ENCODE measurements at regions not wholly inside any gene's neighbourhood (a gene's known extent, or its start where the extent isn't known, plus 50 kb on each side); places are given as distances from the start of the nearest gene placed in this dataset.

DNA sequence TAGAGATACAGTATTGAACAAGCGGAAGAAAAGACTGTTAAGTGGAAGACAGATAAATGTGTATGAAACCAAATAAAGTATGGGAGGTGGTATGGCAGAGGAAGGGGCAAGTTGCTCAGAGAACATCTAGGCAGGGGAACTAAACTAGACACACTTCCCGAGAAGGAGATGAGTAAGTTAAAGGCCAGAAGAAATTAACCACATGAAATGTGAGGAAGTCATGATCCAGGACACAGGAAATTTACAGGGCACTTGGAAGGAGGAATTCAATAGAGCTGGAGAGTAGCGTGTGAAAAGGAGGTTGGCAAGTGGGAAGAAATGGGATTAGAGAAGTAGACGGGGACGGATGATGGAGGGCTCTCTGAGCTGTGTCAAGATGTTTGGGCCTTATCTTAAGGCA lies 208.8 kb downstream of the COG6 start:
- POLR2A ChIA-PET = no interaction called here
- TF ChIP-seq ELF4 (IDR thresholded peaks at IDR 0.05) = no peak
- no peak for TF ChIP-seq TARDBP (IDR thresholded peaks at IDR 0.05)
- TF ChIP-seq CTBP1 (IDR thresholded peaks at IDR 0.05; ENCODE audit: borderline replicate concordance) = no peak
- no peak for TF ChIP-seq NFRKB (IDR thresholded peaks at IDR 0.05)
- TF ChIP-seq LEF1 (IDR thresholded peaks at IDR 0.05; ENCODE audit: borderline replicate concordance) = no peak
- no peak for TF ChIP-seq L3MBTL2 (conservative IDR thresholded peaks at IDR 0.05)
- no peak for TF ChIP-seq FOXK2 (IDR thresholded peaks at IDR 0.05)
- no peak for DNase-seq (ENCODE audit: extremely low spot score)
- CTCF ChIA-PET = no interaction called here

GRCh38 chr13:39866722-39867121 lies 211.3 kb downstream of the COG6 start:
- ChIA-PET CTCF (no interaction called here), POLR2A (no interaction called here)
- no peak for DNase-seq (ENCODE audit: extremely low spot score)
- TF ChIP-seq NFRKB (IDR thresholded peaks at IDR 0.05) = no peak
- TF ChIP-seq, protein P1, sequence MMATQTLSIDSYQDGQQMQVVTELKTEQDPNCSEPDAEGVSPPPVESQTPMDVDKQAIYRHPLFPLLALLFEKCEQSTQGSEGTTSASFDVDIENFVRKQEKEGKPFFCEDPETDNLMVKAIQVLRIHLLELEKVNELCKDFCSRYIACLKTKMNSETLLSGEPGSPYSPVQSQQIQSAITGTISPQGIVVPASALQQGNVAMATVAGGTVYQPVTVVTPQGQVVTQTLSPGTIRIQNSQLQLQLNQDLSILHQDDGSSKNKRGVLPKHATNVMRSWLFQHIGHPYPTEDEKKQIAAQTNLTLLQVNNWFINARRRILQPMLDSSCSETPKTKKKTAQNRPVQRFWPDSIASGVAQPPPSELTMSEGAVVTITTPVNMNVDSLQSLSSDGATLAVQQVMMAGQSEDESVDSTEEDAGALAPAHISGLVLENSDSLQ (IDR thresholded peaks at IDR 0.05) = no peak
- no peak for TF ChIP-seq CTBP1 (IDR thresholded peaks at IDR 0.05; ENCODE audit: borderline replicate concordance)
- no peak for TF ChIP-seq TARDBP (IDR thresholded peaks at IDR 0.05)
- no peak for TF ChIP-seq BHLHE40 (IDR thresholded peaks at IDR 0.05; ENCODE audit: borderline replicate concordance)
- no peak for TF ChIP-seq HDGF (IDR thresholded peaks at IDR 0.05; ENCODE audit: borderline replicate concordance)

DNA sequence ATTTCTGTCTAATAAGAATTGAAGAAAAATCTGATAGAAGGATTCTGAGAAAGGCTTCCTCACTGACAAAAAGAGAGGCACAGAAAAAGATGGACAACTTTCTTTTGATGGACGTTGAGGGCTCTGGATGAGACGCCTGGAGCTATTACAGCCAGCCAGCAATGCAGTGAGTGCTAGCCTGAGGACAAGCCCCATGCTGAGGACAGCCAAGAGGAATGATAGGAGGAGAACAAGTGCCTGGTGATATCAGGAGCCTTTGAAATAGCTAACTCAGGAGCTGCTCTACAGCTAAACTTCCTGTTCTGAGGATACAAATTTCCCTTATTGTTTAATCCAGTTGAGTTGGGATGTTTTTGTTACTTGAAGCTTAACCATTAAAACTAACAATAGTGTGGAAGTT lies 212.3 kb downstream of the COG6 start:
- ChIA-PET CTCF (no interaction called here), POLR2A (no interaction called here)
- TF ChIP-seq ARNT (IDR thresholded peaks at IDR 0.05) = no peak
- no peak for TF ChIP-seq L3MBTL2 (conservative IDR thresholded peaks at IDR 0.05)
- no peak for TF ChIP-seq SP1 (IDR thresholded peaks at IDR 0.05)
- no peak for TF ChIP-seq SUZ12 (IDR thresholded peaks at IDR 0.05)
- TF ChIP-seq LEF1 (IDR thresholded peaks at IDR 0.05; ENCODE audit: borderline replicate concordance) = no peak
- TF ChIP-seq FOXM1 (IDR thresholded peaks at IDR 0.05; ENCODE audit: borderline replicate concordance) = no peak
- TF ChIP-seq, protein P1 (IDR thresholded peaks at IDR 0.05) = no peak
- TF ChIP-seq HDGF (IDR thresholded peaks at IDR 0.05; ENCODE audit: borderline replicate concordance) = no peak
- TF ChIP-seq NFRKB (IDR thresholded peaks at IDR 0.05) = no peak
- TF ChIP-seq BHLHE40 (IDR thresholded peaks at IDR 0.05; ENCODE audit: borderline replicate concordance) = no peak
- TF ChIP-seq CTBP1 (IDR thresholded peaks at IDR 0.05; ENCODE audit: borderline replicate concordance) = no peak
- TF ChIP-seq TARDBP (IDR thresholded peaks at IDR 0.05) = no peak
- no peak for TF ChIP-seq ZNF384 (IDR thresholded peaks at IDR 0.05)
- TF ChIP-seq FOXA1 (IDR thresholded peaks at IDR 0.05) = no peak
- no peak for TF ChIP-seq ELF4 (IDR thresholded peaks at IDR 0.05)
- TF ChIP-seq FOXK2 (IDR thresholded peaks at IDR 0.05) = no peak

GRCh38 chr13:39870197-39870747 lies 214.8 kb downstream of the COG6 start:
- TF ChIP-seq LEF1 (IDR thresholded peaks at IDR 0.05; ENCODE audit: borderline replicate concordance) (no peak), SP1 (IDR thresholded peaks at IDR 0.05) (no peak), BHLHE40 (IDR thresholded peaks at IDR 0.05; ENCODE audit: borderline replicate concordance) (no peak), CTBP1 (IDR thresholded peaks at IDR 0.05; ENCODE audit: borderline replicate concordance) (no peak), ARNT (IDR thresholded peaks at IDR 0.05) (no peak), FOXA1 (IDR thresholded peaks at IDR 0.05) (no peak), SUZ12 (IDR thresholded peaks at IDR 0.05) (no peak), HDGF (IDR thresholded peaks at IDR 0.05; ENCODE audit: borderline replicate concordance) (no peak), FOXM1 (IDR thresholded peaks at IDR 0.05; ENCODE audit: borderline replicate concordance) (no peak), ELF4 (IDR thresholded peaks at IDR 0.05) (no peak), TARDBP (IDR thresholded peaks at IDR 0.05) (no peak), FOXK2 (IDR thresholded peaks at IDR 0.05) (no peak), L3MBTL2 (conservative IDR thresholded peaks at IDR 0.05) (no peak), ZNF384 (IDR thresholded peaks at IDR 0.05) (no peak), NFRKB (IDR thresholded peaks at IDR 0.05) (no peak)
- TF ChIP-seq, protein P1 (IDR thresholded peaks at IDR 0.05) = no peak
- no peak for DNase-seq (ENCODE audit: extremely low spot score)
- CTCF ChIA-PET = interaction anchor here (0.6 kb wide), 1 partner anchor 116 kb away, joined by 3 read pairs; no protein-coding TSS in a partner anchor
- POLR2A ChIA-PET = no interaction called here

More for the DNA sequence above, 212.3 kb downstream of the COG6 start:
- no peak for DNase-seq (ENCODE audit: extremely low spot score)

DNA sequence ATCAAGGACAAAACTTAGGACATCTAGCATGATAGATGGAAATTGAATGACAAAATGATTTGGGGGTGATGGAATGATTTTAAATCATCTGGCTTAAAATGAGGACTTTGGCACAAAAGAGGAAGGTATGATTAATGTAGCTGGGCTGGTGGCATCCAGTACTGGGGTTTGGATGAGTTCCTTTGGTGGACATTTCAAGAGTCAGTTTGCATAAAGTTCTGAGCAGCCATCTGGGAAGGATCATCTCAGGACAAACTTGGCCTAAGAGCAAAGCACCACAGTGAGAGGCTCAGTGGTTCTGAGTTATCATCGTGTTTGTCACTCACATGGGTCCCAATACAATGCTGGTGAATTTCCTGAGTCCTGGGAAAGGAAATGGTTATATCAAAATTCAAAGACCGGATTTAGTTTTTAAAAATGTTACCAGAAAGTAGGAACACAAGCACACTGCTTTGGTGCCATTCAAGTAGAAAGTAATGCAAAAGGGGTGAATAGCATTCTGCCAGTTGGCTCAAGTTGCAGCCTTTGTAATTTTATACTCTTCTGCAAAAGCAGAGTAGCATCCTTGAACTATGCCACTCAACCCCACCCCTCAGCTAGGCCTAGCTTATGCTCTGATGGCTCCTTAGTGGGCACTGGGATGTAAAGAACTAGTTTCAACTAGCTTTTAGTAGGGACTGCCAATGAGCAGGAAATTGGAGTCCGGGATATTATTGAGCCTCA lies 219.0 kb downstream of the COG6 start:
- TF ChIP-seq HDGF (IDR thresholded peaks at IDR 0.05; ENCODE audit: borderline replicate concordance) = no peak
- TF ChIP-seq ELF4 (IDR thresholded peaks at IDR 0.05) = no peak
- TF ChIP-seq L3MBTL2 (conservative IDR thresholded peaks at IDR 0.05) = no peak
- no peak for TF ChIP-seq FOXM1 (IDR thresholded peaks at IDR 0.05; ENCODE audit: borderline replicate concordance)
- ChIA-PET POLR2A (no interaction called here), CTCF (no interaction called here)
- DNase-seq (ENCODE audit: extremely low spot score) = no peak
